IgD-negative memory B cell (primary cell): ENCODE measurements at regions not wholly inside any gene's neighbourhood (a gene's known extent, or its start where the extent isn't known, plus 50 kb on each side); places are given as distances from the start of the nearest gene placed in this dataset.
"Not testable (repeated sequence)": the region's sequence is repeated elsewhere in the genome, so short reads cannot be mapped to it uniquely, and the experiment has no call there.

Source experiments
- H3K27ac Mint-ChIP-seq, 3 donors: one replicate each; pipeline ENCODE4 v1.8.0; 2020 to 2022; ENCODE audit warnings: mild to moderate bottlenecking in 3 of 3, mixed read lengths in 3 of 3, moderate library complexity in 1 of 3
- H3K27me3 Mint-ChIP-seq: one replicate; pipeline ENCODE4 v1.8.0; 2021; ENCODE audit warnings: mixed read lengths
- H3K36me3 Mint-ChIP-seq: one replicate; pipeline ENCODE4 v1.8.0; 2020; ENCODE audit warnings: mild to moderate bottlenecking, mixed read lengths
- H3K4me1 Mint-ChIP-seq, 3 donors: one replicate each; pipeline ENCODE4 v1.8.0; 2020 to 2022; ENCODE audit warnings: mixed read lengths in 3 of 3, mild to moderate bottlenecking in 1 of 3
- H3K4me3 Mint-ChIP-seq, 4 donors: one replicate each; pipeline ENCODE4 v1.8.0; 2020 to 2022; ENCODE audit warnings: mild to moderate bottlenecking in 4 of 4, mixed read lengths in 4 of 4, moderate library complexity in 3 of 4
- H3K9me3 Mint-ChIP-seq, 3 donors: one replicate each; pipeline ENCODE4 v1.8.0; 2020 to 2021; ENCODE audit warnings: mixed read lengths in 3 of 3, mild to moderate bottlenecking in 1 of 3

DNA sequence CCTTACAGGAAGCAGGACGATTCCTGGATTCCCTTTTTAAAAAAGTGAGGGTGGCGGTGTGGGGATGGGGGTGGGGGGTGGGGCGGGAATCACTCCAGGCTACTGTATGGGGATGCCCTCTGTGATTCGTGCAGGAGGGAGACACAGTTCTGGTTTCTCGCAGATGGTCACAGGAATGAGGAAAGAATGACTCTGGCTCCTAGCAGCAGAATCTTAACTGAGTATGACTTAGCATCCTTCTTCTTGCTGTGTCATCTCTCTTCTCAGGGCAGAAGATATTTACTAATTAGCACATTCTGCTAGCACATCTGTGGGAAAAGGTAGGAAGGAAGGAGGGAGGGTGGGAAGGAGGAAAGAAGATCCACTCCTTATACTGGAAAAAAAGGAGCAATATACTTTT, 78.8 kb upstream of the GPR39 start:
- H3K36me3 Mint-ChIP-seq, H3K4me1 Mint-ChIP-seq, H3K4me3 Mint-ChIP-seq, H3K27ac Mint-ChIP-seq, H3K9me3 Mint-ChIP-seq, H3K27me3 Mint-ChIP-seq: not testable (repeated sequence)

DNA sequence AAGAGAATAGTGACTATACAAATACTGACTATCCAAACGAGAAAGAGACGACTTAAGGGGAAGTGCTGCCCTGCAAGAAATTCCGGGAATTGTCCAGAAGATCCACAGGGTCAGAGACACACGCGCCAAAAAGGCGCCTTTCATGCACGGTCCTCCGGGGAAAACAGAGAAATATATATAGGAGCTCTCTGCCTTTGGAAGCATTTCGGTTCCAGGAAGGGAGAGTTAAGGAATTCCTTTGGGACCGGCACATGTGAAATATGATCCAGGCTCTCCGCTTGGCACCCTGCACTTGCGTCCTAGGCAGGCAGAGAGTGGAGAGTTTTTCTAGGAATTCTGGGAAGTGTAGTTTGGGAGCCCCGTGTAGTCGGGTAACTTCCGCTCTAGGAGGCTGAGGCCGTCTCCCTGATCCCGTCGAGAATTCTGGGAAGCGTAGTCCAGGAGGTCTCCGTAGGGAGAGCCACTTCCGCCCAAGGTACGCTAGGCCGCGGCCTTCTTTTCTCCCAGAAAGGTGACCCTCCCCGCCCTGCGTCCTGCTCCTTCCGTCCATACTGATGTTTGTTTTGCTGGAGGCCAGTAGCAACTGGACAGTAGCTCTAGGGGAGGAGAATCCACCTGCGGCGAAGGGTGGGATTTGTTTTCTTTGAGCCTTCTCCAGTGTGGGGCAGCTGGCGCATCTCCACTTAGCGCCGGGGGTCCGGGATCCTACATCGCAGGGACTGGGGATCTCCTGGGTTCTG, 69.4 kb upstream of the GPR39 start:
- H3K27me3 Mint-ChIP-seq, H3K9me3 Mint-ChIP-seq, H3K4me3 Mint-ChIP-seq: not testable (repeated sequence)

DNA sequence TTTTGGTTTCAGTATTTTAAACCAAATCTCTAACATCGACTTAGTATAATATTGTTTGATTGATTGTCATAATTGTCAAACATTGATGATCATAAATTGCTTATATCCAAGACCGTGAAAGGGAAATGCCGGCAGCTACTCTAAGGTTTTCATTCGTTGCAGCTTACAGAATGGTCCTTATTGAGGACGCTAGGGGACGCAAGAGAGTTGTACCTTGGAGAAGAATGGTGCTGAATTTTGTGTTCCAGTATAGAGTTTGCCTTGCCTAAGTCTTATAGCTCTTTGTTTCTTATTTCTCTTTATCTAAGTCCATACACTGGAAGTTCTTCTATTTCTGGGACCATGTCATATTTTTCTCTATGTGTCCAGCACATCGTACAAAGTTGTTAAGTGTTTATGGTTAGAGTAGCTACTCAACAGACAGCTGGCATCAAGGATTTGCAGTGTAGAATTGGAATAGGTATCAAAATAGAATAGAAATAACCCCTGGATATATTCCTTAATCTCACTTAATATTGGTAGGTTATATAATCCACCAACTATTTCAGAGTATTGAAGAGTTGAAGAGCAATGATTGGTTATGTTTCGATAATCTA, 67.4 kb upstream of the GPR39 start:
- not testable (repeated sequence) for H3K27me3 Mint-ChIP-seq, H3K27ac Mint-ChIP-seq, H3K4me1 Mint-ChIP-seq, H3K9me3 Mint-ChIP-seq, H3K4me3 Mint-ChIP-seq, H3K36me3 Mint-ChIP-seq

More for the DNA sequence above, 69.4 kb upstream of the GPR39 start:
- not testable (repeated sequence) for H3K27ac Mint-ChIP-seq, H3K4me1 Mint-ChIP-seq, H3K36me3 Mint-ChIP-seq

DNA sequence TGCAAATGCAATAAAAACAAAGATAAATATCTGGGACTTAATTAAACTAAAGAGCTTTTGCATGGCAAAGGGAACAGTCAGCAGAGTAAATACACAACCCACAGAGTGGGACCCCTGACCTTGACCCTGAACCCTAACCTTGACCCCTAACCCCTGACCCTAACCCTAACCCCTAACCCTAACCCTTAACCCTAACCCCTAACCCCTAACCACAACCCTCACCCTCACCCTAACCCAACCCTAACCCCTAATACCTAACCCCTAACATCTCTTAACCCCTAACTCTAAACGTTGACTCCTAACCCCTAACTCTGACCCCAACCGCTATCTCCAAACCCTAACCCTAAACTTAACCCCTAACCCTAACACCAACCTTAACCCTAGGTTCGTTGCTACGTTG, 64.9 kb upstream of the GPR39 start:
- not testable (repeated sequence) for H3K36me3 Mint-ChIP-seq, H3K9me3 Mint-ChIP-seq, H3K4me1 Mint-ChIP-seq, H3K27me3 Mint-ChIP-seq, H3K4me3 Mint-ChIP-seq, H3K27ac Mint-ChIP-seq

DNA sequence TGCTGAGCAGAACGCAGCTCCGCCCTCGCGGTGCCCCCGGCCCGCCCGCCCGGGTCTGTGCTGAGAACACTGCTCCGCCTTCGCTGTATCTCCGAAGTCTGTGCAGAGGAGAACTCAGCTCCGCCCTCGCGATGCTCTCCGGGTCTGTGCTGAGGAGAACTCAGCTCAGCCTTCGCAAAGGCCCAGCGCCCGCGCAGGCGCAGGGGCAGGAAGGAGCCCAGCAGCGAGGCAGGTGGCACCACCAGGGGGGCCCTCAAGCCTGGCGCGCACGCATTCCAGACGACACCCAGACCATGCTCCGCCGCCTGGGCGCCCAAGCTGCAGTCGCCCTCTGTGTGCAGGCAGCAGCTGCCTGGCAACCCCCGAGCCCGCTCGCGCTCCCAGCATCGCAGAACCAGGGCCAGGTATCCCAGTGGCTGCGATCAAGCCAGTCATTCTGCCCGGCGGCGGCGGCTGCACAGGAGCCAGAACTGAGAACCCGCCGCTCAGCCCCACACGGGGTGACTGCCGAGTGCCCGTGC, 64.1 kb upstream of the GPR39 start:
- not testable (repeated sequence) for H3K27me3 Mint-ChIP-seq, H3K36me3 Mint-ChIP-seq, H3K4me1 Mint-ChIP-seq, H3K4me3 Mint-ChIP-seq, H3K9me3 Mint-ChIP-seq, H3K27ac Mint-ChIP-seq

DNA sequence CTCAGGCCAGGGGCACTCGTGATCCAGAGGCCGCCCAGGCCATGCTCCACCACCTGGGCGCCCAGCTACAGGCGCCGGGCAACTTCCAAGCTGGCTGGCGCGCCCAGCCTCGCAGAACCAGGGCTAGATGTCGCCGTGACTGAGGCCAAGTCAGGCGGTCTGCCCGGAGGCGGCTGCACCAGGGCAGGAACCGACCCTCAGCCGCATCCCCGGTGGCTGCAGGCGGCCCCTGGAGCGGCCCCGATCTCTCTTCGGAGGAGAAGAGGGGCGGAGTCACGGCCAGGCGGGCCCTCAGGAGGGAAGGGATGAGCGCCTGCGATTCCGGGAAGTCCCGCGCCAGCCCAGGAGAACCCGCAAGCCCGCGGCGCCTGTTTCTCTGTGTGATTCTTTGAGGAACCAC, 63.2 kb upstream of the GPR39 start:
- not testable (repeated sequence) for H3K4me3 Mint-ChIP-seq, H3K9me3 Mint-ChIP-seq, H3K36me3 Mint-ChIP-seq, H3K27ac Mint-ChIP-seq, H3K4me1 Mint-ChIP-seq, H3K27me3 Mint-ChIP-seq

DNA sequence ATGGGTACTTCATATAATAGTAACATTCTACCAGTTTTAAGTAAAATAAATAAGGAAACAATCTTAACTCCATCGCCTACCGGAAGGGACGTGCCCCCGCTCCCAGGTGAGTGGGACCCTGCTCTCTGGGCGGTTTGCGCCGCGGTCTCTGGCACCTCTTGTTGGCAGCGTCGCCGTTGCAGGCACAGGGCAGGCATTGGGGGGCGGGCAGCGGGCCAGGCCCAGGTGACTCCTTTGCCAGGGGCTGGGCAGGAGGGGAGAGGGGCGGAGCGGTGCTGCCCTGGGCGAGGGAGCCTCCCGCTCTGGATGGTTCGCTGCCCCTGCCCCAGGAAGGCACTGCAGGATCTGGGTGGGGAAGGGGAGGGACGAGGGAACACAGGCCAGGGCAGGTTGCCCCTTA, 55.6 kb upstream of the GPR39 start:
- not testable (repeated sequence) for H3K27me3 Mint-ChIP-seq, H3K27ac Mint-ChIP-seq, H3K36me3 Mint-ChIP-seq, H3K4me1 Mint-ChIP-seq, H3K9me3 Mint-ChIP-seq
- peak overlapping the region in 1 of 4 donors; percentile 34 for H3K4me3 Mint-ChIP-seq

DNA sequence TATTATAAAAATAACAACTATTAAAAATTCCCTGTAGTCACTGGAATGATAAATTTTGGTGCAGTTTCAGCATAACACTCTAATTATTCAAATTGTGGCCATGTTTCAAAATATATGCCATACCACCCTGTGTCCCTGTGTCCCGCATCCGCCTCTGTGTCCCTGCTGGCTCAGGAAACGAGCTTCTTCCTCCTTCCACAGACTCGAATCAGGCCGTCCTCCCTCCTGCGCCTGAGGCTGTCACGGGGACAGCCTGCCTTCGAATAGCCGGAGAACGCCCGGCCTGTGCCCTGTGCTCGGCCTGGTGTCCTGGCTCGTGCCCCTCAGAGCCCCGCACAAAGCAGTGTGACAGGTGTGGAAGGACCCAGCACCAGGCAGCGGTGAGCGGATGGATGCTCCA, 55.1 kb upstream of the GPR39 start:
- not testable (repeated sequence) for H3K27me3 Mint-ChIP-seq, H3K27ac Mint-ChIP-seq, H3K9me3 Mint-ChIP-seq, H3K36me3 Mint-ChIP-seq, H3K4me1 Mint-ChIP-seq, H3K4me3 Mint-ChIP-seq

DNA sequence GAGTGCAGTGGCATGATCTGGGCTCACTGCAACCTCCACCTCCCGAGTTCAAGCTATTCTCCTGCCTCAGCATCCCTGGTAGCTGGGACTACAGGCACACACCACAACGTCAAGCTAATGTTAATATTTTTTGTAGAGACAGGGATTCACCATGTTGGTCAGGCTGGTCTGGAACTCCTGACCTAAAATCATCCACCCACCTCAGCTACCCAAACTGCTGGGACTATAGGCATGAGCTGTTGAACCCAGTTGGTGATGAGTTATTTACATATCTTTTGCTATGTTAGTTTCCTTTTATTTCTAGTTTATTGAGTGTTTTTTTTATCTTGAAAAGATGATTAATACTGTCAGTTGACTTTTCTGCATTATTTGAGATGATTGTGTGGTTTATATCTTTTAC, 53.3 kb upstream of the GPR39 start:
- H3K36me3 Mint-ChIP-seq, H3K27me3 Mint-ChIP-seq, H3K4me1 Mint-ChIP-seq, H3K27ac Mint-ChIP-seq, H3K4me3 Mint-ChIP-seq, H3K9me3 Mint-ChIP-seq: not testable (repeated sequence)

DNA sequence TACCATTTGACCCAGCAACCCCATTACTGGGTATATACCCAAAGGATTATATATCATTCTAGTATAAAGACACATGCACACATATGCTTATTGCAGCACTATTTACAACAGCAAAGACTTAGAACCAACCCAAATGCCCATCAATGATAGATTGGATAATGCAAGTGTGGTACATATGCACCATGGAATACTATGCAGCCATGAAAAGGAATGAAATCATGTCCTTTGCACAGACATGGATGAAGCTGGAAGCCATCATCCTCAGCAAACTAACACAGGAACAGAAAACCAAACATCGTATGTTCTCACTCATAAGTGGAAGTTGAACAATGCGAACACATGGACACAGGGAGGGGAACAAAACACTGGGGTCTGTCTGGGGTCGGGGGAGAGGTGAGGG, 50.6 kb upstream of the GPR39 start:
- H3K4me3 Mint-ChIP-seq, H3K27ac Mint-ChIP-seq, H3K36me3 Mint-ChIP-seq, H3K4me1 Mint-ChIP-seq, H3K27me3 Mint-ChIP-seq: not testable (repeated sequence)
- H3K9me3 Mint-ChIP-seq, result peaks cover 4 to 10% (median 5%) of the 10 kb centered on the region in 3 donors

DNA sequence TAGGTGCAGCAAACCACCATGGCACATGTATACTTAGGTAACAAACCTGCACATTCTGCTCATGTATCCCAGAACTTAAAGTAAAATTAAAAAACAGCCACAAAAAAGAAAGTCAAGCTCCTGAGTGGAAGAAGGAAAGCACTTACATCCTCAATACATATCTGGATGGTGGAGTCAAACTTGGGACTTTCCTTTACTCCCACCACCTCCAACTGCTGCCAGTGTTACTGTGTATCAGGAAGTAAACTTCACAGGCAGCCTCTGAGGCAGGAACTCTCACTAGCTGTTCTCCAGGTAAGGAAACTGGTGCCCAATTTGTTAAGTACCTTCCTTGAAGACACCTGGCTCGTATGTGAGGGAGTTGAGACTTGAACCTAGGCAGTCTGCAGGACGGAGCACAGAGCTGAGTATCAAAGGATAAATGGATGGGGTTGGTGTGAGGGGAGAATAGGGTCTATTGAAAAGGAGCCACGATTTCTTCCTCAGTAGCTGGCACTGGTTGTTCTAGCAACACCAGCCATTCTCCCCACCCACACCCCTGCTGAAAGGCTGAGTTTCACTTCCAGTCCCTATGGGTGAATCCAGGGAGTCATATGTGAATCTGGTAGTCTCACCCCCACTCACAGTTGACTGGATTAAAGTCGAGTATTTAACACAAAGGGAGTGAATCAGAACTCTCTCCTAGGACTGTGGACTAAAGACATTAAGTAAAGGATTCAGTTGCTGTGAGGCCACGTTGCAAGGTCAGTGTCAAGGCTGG, 50.0 kb upstream of the GPR39 start:
- Mint-ChIP-seq H3K27ac (no peak overlapping the region), H3K4me3 (no peak overlapping the region)

More for the DNA sequence above, 50.0 kb upstream of the GPR39 start:
- H3K27me3 Mint-ChIP-seq, result no peaks in the 10 kb centered on the region
- H3K4me1 Mint-ChIP-seq, result no peaks in the 10 kb centered on the region
- peaks cover 4 to 10% (median 5%) of the 10 kb centered on the region in 3 donors for H3K9me3 Mint-ChIP-seq
- peaks cover 4% of the 10 kb centered on the region for H3K36me3 Mint-ChIP-seq
